ENCODE measurements at regions not wholly inside any gene's neighbourhood (a gene's known extent, or its start where the extent isn't known, plus 50 kb on each side); places are given as distances from the start of the nearest gene placed in this dataset.
"Not testable (repeated sequence)": the region's sequence is repeated elsewhere in the genome, so short reads cannot be mapped to it uniquely, and the experiment has no call there.

DNA sequence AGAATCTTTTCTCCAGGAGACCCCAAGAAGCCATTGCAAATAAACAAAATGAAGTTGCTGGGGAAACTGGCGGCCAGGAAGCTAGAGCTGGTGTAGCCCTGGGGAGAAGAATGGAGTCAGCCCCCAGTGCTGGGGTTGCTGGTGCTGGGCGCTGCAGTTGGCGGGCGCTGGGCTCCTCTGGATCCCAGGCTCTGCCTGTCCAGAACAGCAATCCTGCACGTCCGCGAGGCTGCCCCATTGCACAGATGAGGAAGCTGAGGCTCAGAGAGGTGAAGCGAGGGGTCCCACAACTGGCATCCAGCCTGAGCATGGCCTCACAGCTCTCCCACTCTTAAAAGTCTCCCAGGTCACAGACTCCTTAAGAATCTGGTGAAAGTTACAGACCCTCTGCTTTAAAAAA, 161.1 kb downstream of the OR4M2 start:
- DNase-seq, result no peak

DNA sequence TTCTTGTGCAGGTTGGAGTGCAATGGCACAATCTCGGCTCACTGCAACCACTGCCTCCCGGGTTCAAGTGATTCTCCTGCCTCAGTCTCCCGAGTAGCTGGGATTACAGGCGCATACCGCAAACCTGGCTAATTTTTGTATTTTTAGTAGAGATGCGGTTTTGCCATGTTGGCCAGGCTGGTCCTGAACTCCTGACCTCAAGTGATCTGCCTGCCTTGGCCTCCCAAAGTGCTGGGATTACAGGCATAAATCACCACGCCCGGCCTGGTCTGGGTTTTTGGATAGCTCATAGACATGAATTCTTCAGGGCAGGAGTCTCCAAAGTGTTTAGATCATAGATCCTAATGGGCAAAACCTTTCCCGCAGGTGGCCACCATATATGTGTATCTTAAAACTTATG, 162.0 kb downstream of the OR4M2 start:
- not testable (repeated sequence) for DNase-seq

DNA sequence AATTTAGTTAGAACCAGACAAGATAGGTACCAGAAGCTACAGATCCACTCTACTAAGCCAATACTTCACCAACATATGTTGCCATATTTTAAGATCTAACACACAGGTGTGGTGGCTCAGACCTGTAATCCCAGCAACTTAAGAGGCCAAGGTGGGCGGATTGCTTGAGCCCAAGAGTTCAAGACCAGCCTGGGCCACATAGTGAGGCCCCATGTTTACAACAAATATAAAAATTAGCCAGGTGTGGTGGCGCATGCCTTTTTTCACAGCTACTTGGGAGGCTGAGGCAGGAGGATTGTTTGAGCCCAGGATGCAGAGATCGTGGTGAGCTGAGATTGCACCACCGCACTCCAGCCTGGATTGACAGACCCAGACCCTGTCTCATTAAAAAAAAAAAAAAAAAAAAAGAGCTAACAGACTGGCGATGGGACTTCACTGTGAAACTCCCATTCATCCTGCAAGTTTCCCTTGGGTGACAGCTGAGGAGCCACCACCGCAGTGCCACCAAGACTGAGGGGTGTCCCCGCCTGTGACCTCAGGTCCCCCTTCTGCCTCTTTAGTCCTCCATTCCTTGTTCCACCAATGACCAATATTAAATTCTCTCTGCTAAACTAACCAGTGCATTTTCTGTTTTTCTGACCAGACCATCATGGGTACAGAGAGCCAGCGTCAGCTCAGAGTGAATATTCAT, 163.3 kb downstream of the OR4M2 start:
- DNase-seq, result no peak

DNA sequence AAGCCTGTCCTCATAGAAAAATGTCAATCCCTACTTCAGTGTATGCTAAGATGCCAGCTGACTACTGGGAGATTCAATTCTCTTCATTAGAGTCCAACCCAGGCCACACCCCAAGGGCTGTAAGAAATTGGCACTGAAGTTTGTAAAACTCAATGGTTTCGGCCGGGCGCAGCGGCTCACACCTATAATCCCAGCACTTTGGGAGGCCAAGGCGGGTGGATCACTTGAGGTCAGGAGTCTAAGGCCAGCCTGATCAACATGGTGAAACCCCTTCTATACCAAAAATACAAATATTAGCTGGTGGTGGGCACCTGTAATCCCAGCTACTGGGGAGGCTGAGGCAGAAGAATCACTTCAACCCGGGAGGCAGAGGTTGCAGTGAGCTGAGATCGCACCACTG, 169.2 kb downstream of the OR4M2 start:
- not testable (repeated sequence) for DNase-seq

DNA sequence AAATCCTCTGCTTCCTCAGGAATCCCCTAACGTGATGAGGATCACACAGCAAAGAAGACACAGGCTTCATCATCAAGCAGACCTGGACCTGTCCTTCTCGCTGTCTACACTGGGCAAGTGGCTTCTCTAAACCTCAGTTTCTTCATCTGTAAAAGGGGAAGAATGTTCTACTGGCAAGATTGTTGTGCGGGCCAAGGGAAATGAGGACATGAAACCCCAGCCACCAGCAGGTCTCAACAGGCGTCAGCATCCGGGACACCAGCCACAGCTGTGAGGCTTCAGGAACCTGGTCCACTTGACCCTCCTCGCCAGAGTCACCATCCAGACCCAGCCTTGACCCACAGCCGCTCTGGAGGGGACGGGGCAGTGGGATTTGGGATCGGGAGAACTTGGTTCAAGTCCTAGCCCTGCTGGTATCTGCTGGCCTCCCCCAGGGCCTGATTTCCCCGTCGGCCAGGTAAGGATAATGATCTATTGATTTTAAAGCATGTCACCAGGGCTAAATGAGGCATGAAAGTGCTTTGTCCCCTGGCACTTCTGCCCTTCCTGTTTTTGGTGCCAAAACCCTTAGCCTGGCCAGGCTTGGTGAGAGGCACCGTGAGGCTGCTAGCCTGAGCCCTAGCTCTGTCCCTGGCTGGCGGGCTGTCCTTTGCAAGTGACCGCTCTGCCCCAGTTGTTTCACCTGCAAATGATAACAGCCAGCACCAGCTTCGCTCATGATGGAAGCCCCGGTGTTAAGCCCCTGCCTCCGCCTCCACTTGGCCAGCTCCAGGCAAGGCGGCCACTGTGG, 170.4 kb downstream of the OR4M2 start:
- DNase-seq, result not testable (repeated sequence)

DNA sequence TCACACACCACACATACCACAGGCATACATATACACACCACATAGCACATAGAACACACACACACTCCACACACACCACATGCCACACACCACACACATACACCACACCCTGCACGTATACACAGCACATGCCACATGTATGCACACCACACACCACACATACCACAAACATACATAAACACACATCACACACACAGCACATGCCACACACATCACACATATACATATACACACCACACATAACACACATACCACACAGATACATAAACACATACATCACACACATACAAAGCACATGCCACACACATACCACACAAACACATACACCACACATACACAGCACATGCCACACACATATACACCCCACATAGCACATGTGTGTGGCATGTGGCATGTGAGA, 171.1 kb downstream of the OR4M2 start:
- no peak for DNase-seq

DNA sequence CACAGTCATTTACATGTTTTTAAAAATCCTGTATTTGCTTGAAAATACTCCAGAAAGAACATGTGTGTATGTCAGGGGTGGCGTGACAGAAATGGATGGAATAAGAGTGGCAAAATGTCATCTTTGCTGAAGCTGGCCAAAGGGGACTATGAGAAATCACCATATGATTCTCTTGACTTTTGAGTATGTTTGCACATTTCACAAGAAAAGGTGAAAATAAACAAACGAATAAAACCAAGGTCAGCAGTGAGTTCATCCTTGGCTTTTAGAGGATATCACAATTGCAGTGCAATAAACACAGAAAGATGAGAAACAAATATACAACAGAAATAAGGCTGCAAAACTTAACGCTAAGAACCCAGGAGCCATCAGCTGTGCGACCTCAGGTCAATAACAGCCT, 171.7 kb downstream of the OR4M2 start:
- not testable (repeated sequence) for DNase-seq

DNA sequence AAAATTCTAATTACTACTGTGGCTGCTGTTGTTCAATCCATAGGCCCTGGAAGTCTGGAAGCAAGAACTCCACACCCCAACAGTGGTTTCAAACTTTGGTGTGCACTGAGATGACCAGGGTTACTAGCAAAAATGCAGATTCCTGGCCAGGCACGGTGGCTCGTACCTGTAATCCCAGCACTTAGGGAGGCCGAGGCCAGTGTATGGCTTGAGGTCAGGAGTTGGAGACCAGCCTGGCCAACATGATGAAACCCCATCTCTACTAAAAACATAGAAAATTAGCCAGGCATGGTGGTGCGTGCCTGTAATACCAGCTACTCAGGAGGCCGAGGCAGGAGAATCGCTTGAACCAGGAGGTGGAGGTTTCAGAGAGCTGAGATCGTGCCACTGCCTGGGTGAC, 172.2 kb downstream of the OR4M2 start:
- DNase-seq, result not testable (repeated sequence)

DNA sequence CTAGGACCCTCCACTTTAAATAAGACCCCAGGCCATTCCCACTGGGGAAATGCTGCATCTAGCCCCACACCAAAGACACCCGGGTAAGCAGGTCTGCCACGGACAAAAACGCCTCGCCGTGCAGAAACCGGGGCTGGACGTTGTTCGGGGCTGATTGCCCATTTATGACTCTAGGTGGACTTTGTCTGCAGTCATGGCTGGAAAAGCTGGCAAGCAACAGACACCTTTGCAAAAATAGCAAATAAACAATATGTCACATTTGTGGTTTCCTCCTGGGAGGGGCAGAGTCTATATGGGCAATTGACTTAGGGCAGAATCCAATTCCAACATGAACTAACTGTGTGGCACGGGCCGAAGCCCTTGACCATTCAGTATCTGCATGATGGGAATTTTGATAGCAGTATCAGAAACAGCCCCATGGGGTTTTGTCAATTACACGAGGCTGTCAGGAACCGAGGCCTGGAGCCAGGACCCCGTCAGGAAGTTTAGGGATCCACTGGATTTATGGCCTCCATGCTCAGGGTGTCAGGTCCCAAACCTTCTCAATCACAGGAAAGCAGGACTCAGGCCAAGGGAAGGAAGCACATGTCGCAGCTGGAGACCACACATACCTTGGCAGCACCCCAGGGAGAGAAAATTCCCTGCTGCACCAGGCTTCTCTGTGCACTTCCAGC, 172.8 kb downstream of the OR4M2 start:
- DNase-seq, result not testable (repeated sequence)

DNA sequence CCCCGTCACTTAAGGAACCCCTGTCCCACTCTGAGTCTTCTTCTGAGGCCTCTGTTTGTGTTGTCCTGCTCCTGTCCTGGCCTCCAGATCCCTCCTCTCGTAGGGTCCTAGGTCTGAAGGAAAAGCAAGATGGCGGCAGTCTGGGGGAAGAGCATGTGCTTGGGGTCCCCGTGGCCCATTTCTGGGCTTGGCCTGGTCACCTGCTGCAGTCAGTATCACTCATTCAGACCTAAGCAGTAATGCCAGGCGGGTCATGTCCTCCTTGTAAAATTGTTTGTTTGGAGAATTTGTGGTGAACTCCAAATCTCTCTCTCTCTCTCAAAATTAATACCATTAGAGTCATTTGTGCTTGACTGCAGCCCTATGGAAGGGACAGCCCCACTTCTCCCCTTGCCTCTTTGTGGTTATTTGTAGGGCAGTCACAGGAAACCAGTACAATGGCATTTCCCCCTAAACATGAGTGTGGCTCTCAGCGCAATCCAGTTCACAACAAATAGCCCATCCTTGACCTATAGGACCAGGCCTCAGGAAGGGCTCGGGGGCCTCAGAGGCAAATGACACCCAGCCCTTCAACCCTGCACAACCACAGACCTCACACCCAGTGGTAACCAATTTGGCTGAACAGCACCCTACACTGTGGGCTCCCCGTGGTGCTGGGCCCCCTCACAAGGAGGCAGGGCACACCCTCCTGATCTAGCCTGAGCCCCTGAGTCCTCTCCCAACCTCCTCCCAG, 173.5 kb downstream of the OR4M2 start:
- DNase-seq, result peak in 1 of 2 experiments; percentile 30

DNA sequence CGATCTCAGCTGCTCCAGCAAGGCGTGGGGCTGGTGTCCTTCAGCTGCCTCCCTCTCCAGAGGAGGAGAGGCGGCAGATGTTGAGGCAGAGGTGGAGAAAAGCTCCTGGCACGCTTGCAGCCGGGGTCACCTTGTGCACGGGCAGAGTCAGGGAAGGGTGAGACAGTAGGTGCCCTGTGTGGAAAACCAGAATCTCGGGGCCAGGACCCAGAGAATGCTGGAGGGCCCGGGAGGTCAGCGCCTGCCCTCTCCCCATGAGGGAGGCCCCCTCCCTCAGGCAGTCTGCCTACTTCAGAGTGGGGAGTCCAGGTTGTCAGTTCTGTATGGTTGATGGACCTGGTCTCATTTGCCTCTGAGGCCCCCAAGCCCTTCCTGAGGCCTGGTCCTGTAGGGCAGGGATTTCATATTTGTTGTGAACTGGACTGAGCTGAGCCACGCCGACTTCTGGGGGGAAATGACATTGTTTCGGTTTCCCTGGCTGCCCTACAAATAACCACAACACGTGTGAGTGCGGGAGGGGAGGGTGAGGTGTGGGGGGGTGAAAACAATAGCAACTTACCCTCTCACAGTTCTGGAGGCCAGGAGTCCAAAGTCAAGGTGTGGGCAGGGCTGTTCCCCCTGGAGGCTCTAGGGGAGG, 174.2 kb downstream of the OR4M2 start:
- DNase-seq, result not testable (repeated sequence)

DNA sequence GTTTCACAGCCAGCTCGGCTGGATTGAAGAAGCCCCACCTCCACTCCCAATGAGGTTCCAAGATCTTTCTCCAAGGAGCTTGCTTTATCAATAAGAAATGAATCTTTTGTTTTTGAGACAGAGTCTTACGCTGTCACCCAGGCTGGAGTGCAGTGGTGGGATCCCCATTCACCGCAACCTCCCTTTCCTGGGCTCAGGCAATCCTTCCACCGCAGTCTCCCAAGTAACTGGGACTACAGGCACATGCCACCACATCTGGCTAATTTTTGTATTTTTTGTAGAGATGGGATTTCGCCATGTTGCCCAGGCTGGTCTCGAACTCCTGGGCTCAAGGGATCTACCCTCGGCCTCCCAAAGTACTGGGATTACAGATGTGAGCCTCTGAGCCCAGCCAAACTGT, 175.3 kb downstream of the OR4M2 start:
- DNase-seq, result not testable (repeated sequence)

DNA sequence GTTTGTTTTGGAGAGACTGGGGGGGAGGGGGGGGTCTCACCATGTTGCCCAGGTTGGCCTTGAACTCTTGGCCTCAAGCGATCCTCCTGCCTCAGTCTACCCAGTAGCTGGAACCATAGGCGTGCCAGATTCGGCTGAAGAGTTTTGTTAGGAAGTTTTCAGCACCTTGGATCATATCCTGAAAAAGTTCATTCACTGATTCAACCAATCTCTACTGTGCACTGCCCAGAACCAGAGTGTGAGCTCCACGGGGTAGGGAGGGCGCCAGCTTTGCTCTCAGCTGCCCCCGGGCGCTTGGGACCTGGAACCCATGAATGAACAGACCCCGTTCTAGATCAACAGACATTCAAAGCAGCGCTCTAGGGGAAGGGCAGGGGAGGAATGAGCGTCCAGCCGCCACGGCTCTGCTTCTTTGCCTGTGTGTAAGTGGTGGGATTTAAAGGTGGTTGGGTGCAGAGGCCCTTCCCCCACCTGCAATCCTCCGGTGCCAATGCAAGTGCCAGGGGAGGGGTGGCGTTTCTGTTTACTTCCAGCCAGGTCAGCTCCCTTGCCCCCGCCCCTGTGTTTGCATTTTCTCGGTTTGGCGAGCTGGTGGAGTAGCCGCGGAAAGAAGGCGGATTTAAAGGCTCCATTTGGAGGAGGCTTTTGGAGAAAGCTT, 176.2 kb downstream of the OR4M2 start:
- DNase-seq, result not testable (repeated sequence)

DNA sequence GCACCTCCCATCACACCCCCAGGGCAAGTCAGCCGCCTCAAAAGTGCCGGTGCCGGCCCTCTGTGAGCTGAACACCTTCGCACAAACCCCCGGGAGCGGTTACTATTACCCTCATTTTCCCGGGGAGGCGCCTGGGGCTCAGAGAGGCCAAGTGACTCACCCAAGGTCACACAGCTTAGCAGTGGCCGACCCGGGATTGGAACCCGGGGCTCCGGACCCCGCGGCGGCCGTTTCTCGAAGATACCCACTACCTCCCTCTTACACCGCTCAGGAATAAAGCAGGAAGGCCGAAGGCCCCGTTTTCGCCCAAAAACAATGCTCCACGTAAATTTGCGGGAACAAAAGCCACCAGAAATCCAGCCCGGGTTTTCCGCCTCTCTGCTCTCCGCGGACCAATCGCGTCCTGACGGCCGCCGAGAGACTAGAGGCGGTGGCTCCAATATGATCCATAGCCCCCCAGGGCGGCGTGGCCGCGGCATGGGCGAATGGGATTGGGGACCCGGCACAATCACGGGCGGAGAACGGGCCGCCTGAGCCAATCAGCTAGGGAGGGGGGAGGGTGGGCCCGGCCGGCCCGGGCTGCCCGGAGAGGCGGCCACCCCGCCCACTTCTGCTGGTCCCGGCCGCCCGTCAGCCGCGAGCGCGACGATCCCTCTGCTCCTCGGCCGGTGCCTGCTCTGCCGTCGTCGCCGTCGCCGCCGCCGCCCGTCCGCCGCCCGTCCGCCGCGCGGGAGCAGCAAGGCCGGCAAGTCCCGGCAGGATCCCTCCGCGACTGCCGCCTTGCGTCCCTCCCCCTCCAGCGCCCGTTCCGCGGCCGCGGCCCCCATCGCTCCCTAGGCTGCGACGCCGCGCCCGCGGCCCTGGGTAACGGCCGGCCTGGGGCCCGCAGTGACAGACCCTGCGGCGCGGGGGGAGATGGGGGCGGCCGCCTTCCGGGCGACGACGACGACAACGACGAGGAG, 177.0 kb downstream of the OR4M2 start:
- DNase-seq, result no peak

DNA sequence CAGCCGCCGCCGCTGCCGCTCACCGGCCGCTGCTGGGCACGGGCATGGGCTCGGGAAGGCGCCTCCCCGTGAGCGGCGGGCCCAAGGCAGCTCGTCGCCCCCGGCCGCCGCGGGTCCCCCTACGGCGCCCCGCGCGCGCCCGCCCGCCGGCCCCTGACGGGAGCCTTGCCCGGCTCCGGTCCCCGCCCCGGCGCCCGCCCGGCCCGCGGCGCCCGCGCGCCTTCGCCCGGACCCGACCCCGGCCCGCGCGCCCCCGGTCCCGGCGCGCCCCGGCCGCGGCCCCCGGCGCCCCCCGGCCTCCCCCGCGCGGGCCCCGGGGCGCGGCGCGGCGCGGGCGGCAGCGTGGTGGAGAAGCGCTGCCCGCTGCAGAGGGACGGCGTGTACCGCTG, 177.7 kb downstream of the OR4M2 start:
- no peak for DNase-seq

DNA sequence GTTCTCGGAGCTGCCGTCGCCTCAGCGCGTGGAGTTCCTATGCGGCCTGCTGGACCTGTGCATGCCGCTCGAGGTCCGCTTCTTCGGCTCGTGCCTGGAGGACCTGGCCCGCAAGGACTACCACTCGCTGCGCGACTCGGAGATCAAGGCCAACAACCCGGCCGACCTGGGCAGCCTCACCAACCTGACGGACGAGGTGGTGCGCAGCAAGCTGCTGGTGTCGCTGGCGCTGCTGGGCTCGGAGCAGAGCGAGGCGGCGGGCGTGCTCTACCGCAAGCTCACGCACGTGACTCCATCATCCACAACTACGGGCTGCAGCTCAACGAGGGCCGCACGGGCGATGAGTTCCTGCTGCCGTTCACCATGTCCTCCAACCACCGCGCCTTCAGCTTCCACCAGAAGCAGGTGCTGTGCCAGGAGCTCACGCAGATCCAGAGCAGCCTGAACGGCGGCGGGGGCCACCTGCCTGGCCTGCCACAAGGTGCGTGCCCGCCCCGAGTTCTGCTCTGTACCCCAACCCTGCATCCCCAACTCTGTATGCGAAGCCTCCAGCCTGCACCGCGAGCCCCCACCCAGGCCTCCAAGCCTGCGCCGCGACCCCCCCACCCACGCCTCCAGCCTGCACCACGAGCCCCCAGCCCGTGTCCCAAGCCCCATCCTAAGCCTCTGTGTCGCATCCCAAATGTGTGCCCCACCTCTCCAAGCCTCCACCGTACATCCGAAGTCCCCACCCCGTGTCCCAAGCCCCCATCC, 178.2 kb downstream of the OR4M2 start:
- DNase-seq, result no peak

DNA sequence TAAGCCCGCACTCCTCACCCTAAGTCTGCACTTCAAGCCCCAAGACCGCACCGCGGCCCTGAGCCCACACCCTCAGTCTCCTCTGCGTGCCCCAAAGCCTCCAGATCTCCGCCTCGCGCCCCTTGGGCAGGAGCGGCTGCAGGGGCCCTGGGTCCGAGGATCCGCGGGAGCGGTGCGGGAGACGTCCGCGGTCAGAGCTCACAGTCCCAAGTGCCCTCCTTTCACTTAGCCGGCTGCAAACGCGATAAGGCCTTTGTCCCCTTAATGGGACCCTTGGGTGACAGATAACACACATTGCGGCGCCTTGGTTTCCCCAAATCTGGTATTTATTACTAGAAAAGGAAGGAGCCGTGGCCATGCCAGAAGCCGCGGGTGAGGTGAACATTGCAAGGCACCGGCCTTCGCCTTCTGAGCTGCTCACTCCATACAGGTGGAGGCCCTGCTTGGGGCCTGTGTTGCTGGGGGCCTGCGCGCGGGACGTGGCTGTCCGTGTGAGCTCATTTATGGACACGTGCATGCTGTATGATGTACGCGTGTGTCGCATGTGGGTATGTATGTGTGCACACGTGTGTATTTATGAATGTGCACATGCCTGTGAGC, 178.9 kb downstream of the OR4M2 start:
- DNase-seq, result not testable (repeated sequence)

DNA sequence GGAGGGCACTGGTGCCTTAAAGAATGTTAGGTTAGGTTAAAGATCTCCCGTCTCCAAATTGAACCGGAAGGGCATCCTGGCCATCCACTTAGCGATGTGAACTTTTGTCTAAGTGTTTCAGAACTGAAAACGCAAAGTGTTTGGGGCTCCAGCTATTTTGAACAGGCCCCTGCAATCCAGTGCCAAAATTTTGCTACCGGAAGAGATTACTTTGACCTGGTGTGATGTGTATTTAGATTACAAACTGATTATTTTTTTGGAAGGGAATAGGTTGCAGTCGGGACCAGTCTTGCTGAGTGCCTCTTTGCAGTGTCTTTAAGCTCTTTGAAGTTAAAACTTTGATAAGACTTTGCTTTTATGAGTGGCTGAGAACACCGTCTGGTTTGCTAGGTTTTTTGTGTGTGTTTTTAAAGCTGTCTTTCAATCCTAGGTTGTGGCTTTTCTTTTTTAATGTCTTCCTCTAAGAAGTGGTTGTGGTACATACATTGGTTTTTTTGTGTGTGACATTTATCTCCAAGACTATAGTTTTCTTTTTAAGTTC, 179.6 kb downstream of the OR4M2 start:
- DNase-seq, result no peak

DNA sequence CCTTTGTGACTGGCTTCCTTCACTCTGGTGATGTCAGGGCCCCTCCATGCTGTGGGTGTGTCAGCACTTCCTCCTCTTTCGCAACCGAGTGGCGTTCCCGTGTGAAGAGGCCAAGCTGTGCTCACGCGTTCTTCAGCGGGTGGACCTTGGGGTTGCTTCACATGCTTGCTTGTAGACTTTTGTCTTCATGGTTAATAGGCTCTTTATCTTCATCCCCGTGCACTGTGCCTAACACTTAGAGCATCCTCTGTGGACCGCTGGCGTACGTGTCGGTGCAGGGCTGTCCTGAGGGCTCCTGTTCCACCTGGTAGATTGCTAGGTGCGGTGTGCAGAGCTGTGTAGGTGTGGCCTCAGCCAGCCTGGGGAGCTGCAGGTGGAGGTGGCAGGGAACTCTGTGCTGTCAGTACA, 182.3 kb downstream of the OR4M2 start:
- DNase-seq, result peak in 1 of 2 experiments; percentile 55

Data from activated T-cell treated with anti-CD3 and anti-CD28 coated beads, Interleukin-2, amount 50 U/mL, for 48 hours (primary cell).